GM12874 (cell line): ENCODE measurements at regions not wholly inside any gene's neighbourhood (a gene's known extent, or its start where the extent isn't known, plus 50 kb on each side); places are given as distances from the start of the nearest gene placed in this dataset.

Experiments
- CTCF ChIP-seq: IDR thresholded peaks from 2 replicates; pipeline ENCODE4 v1.5.1; 2011; ENCODE audit warnings: low read depth, mild to moderate bottlenecking, control low read depth, low read length, moderate library complexity; ENCODE audit not compliant: insufficient read depth

- TF ChIP-seq CTCF: no peak
Measured at GRCh38 chr22:27260087-27260698, 541.4 kb downstream of the MN1 start.

GRCh38 chr22:27262361-27262760, 539.2 kb downstream of the MN1 start:
- no peak for TF ChIP-seq CTCF

GRCh38 chr22:27264184-27264583, 537.4 kb downstream of the MN1 start:
- TF ChIP-seq CTCF: no peak

GRCh38 chr22:27267145-27267544, 534.4 kb downstream of the MN1 start:
- no peak for TF ChIP-seq CTCF

- no peak for TF ChIP-seq CTCF
Measured at GRCh38 chr22:27269751-27270543, 531.6 kb downstream of the MN1 start.

- TF ChIP-seq CTCF: no peak
Measured at GRCh38 chr22:27270818-27271510, 530.6 kb downstream of the MN1 start.

GRCh38 chr22:27273436-27273835, 528.1 kb downstream of the MN1 start:
- no peak for TF ChIP-seq CTCF
